ENCODE measurements at regions not wholly inside any gene's neighbourhood (a gene's known extent, or its start where the extent isn't known, plus 50 kb on each side); places are given as distances from the start of the nearest gene placed in this dataset.

- H3K4me3 ChIP-seq (ENCODE audit: extremely low read depth in 1 of 4, insufficient read depth in 2 of 4, low read depth in 3 of 4, low read length in 4 of 4) = no peak overlapping the region
- no peaks in the 10 kb centered on the region for H3K27me3 ChIP-seq (replicated peaks in 1 of 4; ENCODE audit: control insufficient read depth in 3 of 4, extremely low read depth in 1 of 4, insufficient read depth in 3 of 4, low read length in 3 of 4)
- FAIRE-seq (no peak), DNase-seq (ENCODE audit: low read depth in 1 of 2, low spot score in 2 of 2) (no peak)
- no peak overlapping the region for H3K27ac ChIP-seq (ENCODE audit: low read depth, low read length)
- no peak overlapping the region for H4K91ac ChIP-seq (replicated peaks; ENCODE audit: insufficient read length, low read length)
- H2BK120ac ChIP-seq (replicated peaks; ENCODE audit: low read depth, low read length) = no peak overlapping the region
- H3K79me2 ChIP-seq (ENCODE audit: control insufficient read depth in 1 of 2, insufficient read depth in 2 of 2, low read length in 2 of 2) = no peaks in the 10 kb centered on the region
- no peaks in the 10 kb centered on the region for H3K4me1 ChIP-seq (replicated peaks in 1 of 4; ENCODE audit: control insufficient read depth in 3 of 4, insufficient read depth in 4 of 4, low read length in 3 of 4)
- H3K79me1 ChIP-seq (ENCODE audit: low read depth, low read length) = no peaks in the 10 kb centered on the region
- no peak overlapping the region for H3K4me2 ChIP-seq (ENCODE audit: insufficient read depth in 1 of 2, low read depth in 2 of 2, low read length in 2 of 2)
- no peak overlapping the region for H2BK5ac ChIP-seq (ENCODE audit: low read depth, low read length)
- H2BK15ac ChIP-seq (ENCODE audit: low read length) = no peak overlapping the region
- no peaks in the 10 kb centered on the region for H4K20me1 ChIP-seq (replicated peaks in 1 of 2; ENCODE audit: control insufficient read depth in 1 of 2, insufficient read depth in 2 of 2, low read length in 2 of 2)
- POLR2A ChIA-PET (ENCODE audit: partially characterized antibody) = no interaction called here
- 93% methylated on average over 5 of the region's 5 CpGs; no CpG with 5 or more reads in 1 of the 2 experiments for WGBS, 2 experiments (ENCODE audit: extremely low coverage in 1 of 2, insufficient coverage in 1 of 2, insufficient read length in 1 of 2, insufficient replicate concordance in 2 of 2, low coverage in 1 of 2, low lambda C conversion rate in 2 of 2, missing lambda C conversion rate in 1 of 2)
- no peak overlapping the region for H2AK5ac ChIP-seq (ENCODE audit: low read depth, low read length)
- H3K36me3 ChIP-seq (ENCODE audit: control insufficient read depth in 2 of 4, insufficient read depth in 4 of 4, low read length in 3 of 4) = no peaks in the 10 kb centered on the region
- H2BK20ac ChIP-seq (ENCODE audit: low read length) = no peak overlapping the region
- H3K23ac ChIP-seq (ENCODE audit: insufficient read length) = no peak overlapping the region
- no peak for TF ChIP-seq EZH2 (IDR thresholded peaks at IDR 0.05; ENCODE audit: low read depth, low read length, severe bottlenecking)
- TF ChIP-seq CBX5 (IDR thresholded peaks at IDR 0.05; ENCODE audit: low read depth, low read length) = no peak
- TF ChIP-seq HDAC2 (IDR thresholded peaks at IDR 0.05; ENCODE audit: borderline replicate concordance in 1 of 2, low read depth in 2 of 2, low read length in 2 of 2) = no peak
- TF ChIP-seq CREB1 (IDR thresholded peaks at IDR 0.05) = no peak
- no peak for TF ChIP-seq TBP (IDR thresholded peaks at IDR 0.05; ENCODE audit: low read depth, low read length)
- no peak for TF ChIP-seq MAFK (IDR thresholded peaks at IDR 0.05; ENCODE audit: low read depth, low read length)
- TF ChIP-seq PHF8 (conservative IDR thresholded peaks at IDR 0.05; ENCODE audit: low read depth, low read length) = no peak
- TF ChIP-seq CTBP2 (IDR thresholded peaks at IDR 0.05; ENCODE audit: borderline replicate concordance, insufficient read depth, insufficient read length, low read length) = no peak
- no peak for TF ChIP-seq EGR1 (IDR thresholded peaks at IDR 0.05; ENCODE audit: borderline replicate concordance, low read depth, low read length)
- TF ChIP-seq RXRA (IDR thresholded peaks at IDR 0.05; ENCODE audit: insufficient read depth, low read depth, low read length) = no peak
- CTCF ChIA-PET (ENCODE audit: partially characterized antibody) = interaction anchor here (0.5 to 1.1 kb wide), 2 partner anchors 12 to 210 kb away, joined by 3 read pairs; no protein-coding TSS in a partner anchor
- H3K9me3 ChIP-seq (ENCODE audit: insufficient read depth in 2 of 2, low read depth in 1 of 2, low read length in 1 of 2) = no peaks in the 10 kb centered on the region
- H3K9ac ChIP-seq (replicated peaks in 1 of 4; ENCODE audit: extremely low read depth in 1 of 4, low read depth in 3 of 4, low read length in 3 of 4) = no peak overlapping the region
- H3K56ac ChIP-seq (replicated peaks; ENCODE audit: insufficient read length, low read depth, low read length) = no peak overlapping the region
- H4K5ac ChIP-seq (ENCODE audit: insufficient read length, low read depth, low read length) = no peak overlapping the region
- no peaks in the 10 kb centered on the region for H3K23me2 ChIP-seq (ENCODE audit: low read depth, low read length)
- no peak overlapping the region for H3K14ac ChIP-seq (ENCODE audit: insufficient read length)
- H2BK12ac ChIP-seq (ENCODE audit: low read depth, low read length) = no peak overlapping the region
- no peak overlapping the region for H3K18ac ChIP-seq (ENCODE audit: extremely low read depth, low read length)
- H2AFZ ChIP-seq (ENCODE audit: low read length) = no peak overlapping the region
- H4K8ac ChIP-seq (ENCODE audit: extremely low read depth, insufficient read depth, low read length) = no peak overlapping the region
- H3K4ac ChIP-seq (replicated peaks; ENCODE audit: insufficient read length, low read depth, low read length) = no peak overlapping the region
These were observed 444.1 kb downstream of the PLPP3 start for GRCh38 chr1:56135069-56135863.
